ENCODE measurements at regions not wholly inside any gene's neighbourhood (a gene's known extent, or its start where the extent isn't known, plus 50 kb on each side); places are given as distances from the start of the nearest gene placed in this dataset.

DNA sequence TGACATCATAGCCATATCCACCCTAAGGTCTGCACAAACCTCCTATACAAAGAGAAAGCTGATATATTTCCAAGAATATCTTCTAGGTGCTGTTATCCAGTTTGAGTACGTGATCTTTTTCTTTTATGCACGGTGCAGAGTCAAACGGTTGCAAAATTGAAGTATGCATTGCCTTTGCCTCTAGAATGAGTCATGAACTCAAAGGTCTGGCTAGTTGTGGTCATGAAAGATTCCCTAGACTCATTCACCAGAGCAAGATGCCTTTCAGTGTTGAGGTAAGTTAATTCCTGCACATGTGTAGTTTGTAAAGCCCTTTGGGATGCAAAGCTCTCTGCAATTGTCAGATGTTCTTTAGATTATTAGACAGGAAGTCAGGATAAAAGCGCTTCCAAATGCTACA is 704.4 kb downstream of the PCDH19 start:
- DNase-seq: no peak

DNA sequence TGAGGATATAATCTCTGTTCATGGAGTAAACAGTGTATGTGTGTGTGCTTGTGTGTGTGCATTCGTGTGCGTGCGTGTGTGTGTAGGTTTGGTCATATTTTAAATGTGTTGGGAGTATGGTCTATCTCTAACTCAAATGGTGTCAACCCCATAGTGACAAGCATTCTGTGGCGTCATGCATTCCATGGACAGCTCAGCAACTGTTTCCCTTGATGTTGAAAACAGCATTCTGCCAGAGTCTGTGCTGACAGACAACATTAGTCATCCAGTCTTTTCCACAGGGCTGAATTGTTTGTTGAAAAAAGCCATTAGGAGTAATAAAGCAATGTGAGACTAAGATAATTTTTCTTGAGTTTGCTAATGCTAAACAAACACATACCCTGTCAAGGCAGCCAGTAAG is 706.6 kb downstream of the PCDH19 start:
- DNase-seq: no peak

DNA sequence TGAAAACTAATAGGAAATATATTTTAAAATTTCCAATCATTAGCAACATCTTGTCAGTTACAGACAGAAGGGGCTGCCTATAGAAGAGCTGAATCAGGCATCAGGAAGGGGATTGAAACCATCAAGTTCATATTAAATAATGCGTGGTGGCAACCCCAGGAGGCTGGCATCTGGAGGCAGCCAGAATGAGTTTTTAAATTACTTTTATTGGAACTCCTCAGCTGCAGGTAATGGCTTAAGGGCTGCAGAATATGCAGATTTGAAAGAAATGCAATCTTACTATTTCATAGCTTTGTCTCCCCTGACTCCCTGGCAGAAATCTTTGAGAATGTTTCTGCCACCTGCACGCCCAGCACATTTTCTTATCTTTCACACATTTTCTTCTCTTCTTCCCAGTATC is 711.6 kb downstream of the PCDH19 start:
- DNase-seq: no peak

DNA sequence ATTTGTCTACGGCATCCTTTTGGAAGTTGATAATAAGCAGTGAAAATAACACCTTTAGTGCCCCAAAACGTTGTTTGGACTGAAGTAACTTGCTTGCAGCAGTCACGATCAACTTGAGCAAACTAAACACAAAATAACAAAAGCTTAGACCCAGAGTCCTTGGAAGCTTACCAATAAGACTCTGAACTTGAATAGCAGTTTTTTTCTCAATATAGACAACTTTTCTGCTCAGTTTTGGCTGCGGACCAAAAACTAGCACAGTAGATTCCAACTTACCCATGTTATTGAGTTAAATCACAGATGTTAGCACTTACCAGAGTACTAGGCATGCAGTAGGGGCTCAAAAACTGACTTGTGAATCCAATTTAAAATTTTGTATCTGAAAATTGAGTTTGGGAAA is 746.9 kb downstream of the PCDH19 start:
- no peak for DNase-seq

DNA sequence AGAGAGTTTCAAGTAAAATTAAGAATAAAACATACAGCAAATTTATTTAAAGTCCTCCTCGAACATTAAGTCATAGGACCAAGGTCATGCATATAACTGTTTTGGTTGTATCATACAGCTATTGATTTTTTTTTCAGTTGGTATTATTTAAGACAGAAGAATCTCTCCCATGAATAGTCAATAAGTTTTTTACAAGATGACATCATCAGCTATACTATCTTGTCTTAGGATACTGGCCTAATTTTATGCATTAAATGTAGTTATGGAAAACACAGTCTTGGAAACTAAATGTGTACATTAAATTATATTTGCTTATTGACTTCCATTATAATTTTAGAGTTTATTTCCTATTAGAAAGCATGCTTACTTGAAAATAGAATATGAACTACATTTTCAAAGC is 755.9 kb downstream of the PCDH19 start:
- no peak for DNase-seq

DNA sequence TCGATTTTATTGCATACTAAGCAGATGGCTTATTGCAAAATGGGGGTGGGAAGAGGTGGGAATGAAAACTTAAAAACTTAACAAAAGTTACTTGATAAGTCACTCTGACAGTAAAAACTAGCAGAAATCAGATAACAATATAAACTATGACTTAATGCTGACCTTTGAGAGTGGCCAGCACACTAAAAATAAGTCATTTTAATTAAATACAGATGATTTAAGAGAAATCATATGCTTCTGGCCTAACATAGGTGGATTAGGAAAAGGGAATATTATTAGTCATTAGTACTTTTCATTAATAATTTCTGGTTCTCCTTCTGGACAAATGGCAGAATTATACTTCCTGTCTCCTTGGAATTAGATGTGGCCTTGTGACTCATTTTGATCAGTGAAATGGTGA is 756.7 kb downstream of the PCDH19 start:
- no peak for DNase-seq

DNA sequence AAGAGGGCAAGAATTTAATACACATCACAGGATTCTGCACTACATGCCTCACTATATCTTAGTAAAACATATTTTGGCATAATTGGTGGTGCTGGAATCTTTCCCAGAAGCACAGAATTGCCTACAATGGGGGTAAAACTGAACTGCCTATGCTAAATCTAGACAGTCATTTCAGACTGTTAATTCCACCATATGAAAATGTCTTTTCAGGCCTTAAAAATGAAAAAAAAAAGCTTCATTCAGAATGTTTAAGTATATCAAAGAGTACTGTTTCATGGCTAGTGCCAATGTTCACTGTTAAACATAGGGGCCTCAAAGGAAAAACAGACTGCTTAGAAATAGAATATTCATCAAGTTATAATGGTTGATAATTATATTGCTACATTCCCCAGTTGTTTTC is 797.0 kb downstream of the PCDH19 start:
- DNase-seq: no peak

DNA sequence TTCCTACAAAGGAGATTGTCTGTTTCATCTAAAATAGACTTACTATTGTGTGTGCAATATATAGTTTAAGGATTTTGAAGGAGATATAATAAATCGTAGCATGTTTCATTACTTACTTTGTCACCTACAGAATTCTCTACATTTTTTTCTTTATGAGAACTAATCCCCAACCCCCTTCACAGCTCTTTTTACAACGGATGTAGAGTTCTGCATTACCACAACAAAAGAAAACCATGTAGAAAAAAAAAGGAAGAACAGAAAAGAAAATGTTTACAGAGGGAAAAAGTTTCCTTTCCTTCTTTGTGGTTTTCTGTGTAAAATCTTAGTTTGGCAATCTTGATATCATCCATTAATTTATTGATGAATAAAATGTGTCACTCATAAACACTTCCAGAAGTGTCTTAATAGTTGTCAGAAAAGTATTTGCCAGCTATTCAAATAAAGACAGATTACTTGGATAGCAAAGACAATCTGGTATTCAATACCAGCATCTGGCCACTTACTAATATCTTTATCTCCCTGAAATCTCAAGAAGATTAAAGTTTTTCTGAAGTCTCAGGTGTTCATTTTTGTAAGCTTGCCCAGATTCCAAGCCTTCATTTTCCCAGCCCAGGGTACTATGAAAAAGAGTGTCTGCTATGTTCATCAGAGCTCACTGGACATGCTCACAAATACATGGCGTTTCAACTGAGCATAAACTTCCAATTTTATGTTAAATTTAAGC is 806.8 kb downstream of the PCDH19 start:
- no peak for DNase-seq

DNA sequence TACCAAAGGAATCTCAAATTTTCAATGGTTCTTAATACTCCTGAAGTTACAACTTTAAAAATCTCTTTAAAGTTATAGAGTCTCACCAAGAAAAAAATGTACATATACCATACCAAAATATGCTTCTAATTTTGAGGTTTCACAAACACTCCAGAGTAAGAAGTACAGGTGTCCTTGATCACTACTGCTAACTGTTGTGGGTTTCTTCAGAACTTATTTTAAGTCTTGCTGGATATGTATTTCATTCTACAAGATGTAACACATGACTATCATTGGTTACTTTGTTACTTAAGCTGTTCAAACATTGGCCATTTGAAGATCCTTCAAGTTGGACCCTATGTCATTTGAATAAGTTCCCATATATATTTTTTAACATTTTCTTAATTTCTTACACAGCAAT is 808.0 kb downstream of the PCDH19 start:
- DNase-seq: no peak

DNA sequence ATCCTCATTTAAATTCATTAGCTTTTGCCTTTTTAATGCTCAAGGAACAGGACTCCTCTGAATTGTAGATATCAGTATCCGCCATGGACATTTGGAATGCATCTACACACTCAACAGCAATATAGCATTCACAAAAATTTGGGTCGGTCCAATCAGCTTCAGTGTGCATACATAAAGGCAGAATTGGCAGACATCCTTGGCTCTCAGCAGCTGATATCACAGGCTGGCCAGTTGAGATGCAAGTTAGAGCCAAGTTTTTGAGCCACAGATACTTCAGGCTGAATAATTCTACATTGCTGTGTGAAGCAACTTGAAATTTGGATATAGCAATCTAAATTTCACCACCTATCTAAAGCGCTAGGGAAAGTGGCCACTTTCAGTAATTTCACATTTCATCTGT is 821.1 kb downstream of the PCDH19 start:
- no peak for DNase-seq

DNA sequence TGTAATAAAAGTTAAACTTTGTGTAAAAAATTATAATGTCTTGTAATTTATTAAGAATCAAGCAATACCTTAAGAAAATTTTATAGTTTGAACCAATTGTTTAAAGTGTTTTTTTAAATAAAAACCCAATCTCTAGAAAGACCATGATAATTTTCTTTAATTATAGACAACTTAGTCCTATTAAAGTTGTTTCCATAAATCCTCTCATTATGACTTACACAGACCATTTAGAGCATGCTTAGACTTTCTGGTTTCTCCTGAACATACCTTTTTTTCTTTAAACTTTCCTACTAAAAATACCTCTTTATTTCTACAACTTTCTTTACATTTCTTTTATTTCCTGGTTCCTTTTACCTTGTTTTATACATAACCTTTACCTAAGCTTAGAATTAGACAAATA is 837.4 kb downstream of the PCDH19 start:
- DNase-seq: no peak

DNA sequence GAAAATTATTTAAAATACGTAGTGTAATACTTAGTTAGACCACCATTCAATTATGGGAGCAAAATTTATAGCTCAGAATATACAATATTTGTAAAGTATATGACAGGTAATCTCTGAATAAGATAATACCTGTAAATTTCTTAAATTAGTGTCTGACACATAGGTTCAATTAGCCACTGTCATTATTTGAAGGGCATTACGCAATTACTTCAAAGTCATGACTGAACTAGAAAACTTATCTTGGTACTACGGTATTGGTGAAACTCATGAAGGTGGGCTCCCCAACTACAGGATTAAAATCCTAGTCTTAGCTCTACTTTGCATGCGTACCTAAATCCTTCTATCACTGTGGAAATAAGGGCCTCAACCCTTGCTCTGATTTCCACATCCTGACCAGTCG is 860.7 kb downstream of the PCDH19 start:
- no peak for DNase-seq

DNA sequence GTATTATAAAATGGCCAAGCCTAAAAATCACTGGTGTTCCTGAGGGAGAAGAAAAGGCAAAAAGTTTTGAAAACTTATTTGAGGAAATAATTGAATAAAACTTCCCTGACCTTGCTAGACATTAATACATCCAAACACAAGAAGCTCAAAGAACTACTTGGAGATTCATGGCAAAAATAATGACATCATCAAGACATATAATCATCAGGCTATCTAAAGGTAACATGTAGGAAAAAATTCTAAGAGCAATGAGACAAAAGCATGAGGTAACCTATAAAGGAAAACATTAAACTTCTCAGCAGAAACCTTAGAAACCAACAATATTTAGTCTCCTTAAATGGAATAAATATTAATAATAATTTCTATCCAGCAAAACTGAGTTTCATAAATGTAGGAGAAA is 887.6 kb downstream of the PCDH19 start:
- DNase-seq: no peak

DNA sequence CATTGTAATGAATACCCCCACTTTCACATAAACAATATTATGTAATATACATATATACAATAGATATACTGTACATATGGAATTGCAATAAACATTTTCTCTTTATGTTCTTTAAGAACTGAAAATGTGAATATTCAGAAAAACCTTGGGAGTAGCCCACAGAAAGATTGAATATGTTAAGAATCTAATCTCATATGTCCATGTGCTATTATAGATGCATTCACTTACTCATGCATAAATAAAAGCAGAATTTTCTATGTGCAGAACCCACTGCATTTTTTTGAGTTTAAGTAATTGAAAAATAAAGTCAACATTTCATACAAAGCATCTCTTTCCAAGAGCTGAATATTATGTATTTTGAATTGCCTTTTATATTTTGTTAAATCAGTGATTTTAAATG is 902.3 kb downstream of the PCDH19 start:
- DNase-seq: no peak

DNA sequence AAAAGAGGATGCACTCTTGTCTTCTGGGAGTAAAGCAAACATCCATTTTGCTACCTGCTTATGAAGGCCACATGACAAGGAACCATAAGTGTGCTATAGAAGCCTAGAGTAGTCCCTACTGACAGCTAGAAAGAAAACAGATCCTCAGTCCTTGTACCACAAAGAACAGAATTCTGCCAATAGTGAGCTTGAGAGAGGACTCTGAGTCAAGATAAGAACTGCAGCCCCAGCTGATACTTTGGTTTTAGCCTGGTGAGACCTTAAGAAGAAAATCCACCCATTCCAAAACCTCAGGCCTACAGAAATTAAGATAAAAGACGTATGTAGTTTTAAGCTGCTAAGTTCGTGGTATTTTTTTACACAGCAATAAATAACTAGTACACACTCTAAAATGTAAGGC is 914.6 kb downstream of the PCDH19 start:
- no peak for DNase-seq

DNA sequence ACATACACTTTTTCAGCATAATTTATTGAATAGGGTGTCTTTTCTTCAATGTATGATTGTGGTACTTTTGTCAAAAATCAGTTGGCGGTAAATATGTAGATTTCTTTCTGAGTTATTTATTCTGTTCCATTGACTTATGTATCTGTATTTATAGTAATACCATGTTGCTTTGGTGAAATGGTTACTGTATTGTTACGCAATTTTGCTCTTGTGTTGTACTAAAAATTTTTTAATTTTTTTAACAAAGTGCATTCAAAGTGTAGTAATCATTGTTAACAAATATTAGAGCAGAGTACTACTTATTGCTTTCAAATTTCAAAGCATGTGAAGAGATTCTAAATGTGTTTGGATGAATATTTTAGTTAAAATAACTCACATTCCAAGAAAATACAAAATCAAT is 915.4 kb downstream of the PCDH19 start:
- no peak for DNase-seq

DNA sequence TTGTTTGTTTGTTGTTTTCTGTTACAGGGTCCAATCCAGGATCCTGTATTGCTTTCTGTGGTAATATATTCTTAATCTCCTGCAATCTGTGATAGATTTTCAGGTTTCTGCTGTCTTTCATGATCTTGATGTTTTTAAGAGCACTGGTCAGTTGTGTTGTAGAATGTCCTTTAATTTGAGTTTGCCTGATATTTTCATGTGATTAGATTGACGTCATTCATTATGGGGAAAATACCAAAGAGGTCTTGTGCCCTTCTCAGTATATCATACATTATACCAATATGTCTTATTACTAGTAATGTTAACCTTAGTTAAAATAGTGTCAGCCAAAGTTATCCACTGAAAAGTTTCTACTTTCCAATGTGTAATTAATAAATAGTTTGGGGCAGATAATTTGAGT is 929.3 kb downstream of the PCDH19 start:
- DNase-seq: no peak

DNA sequence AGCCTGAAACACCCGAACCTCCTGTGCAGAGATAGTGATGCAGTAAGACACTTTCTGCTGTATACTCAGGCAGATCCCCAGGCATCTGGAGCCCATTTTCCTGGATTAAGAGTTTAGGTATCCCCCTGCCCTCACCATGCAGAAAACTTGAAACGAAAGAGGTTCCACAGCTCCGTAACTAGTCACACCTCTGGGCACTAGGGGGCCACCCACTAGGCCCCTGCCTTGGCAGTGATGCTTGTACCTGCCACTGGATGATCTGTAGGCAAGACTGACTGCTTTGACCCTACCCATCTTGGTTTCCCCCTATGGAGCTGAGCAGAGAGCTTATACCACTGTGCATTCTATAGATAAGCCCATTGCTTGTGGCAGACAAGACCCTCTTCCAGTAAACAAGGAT is 940.6 kb downstream of the PCDH19 start:
- no peak for DNase-seq

DNA sequence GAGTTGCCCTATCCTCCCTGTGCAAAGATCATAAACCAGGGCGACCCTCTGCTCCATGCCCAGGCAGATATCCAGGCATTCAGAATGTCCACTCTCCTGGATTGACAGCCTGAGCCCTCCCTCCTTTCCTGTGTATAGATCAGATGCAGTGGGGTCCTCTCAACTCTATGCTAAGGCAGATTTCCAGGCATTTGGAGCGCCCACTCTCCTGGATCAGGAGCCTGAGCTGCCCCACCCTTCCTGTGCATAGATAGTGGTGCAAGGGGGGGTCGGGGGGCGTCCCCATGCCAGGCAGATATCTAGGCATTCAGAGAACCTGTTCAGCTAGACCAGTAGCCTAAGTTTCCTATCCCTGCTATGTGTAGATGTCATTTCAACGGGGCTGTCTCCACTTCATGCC is 941.1 kb downstream of the PCDH19 start:
- DNase-seq: no peak

DNA sequence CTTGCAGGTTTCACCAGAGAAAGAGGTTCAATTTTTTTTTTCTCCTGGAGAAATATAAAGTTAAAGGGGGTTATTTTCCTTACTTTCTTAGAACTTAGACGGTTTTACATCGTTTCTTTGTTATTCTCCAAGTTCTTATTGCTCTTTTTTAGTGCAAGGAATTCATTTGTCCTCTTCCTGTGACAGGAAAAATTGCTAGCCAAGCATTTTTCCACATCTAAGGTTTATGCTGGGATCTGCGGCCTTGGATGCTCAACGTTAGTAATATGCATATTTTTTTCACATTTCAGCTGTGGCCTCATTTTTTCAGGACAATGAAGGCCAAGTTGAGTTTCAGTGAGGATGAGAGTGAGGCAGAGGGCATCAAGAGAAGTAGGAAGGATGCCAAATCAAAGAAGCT is 948.9 kb downstream of the PCDH19 start:
- no peak for DNase-seq

DNA sequence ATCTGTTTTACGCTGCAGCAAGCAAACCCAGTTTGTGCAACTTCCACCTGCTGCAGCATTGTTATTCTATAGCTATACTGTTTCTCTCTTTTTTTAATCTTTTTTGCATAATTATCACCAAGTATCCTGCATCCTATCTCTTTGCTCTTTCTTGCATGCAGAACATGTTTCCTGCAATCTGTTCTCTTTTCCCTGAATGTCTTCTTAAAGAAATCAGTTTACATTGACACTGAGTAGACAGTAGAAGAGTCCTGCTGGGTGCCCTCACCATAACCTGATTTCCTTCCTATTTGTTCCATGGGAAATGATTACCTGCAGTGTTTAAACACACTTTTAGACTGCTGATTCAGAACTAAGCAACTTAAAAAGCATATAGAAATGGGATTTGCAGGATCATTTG is 964.7 kb downstream of the PCDH19 start:
- DNase-seq: no peak

DNA sequence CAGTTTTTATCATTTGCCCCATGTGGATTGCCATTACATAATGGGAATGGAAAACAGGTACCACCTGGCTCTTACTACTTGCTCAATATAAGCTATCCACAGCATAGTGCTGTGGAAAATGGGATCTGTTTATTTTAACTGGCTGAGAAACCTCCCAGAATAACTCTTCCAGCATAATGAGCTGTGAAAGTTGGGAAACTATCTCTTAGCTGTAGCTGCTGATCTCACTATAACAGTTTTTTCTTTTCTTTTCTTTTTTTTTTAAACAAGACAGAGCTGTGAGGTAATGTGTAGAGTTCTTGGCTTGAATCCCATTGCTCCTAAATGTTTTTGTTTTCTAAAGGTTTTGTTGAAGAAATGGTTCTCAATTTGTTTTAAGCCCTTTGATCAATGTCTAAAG is 988.3 kb downstream of the PCDH19 start:
- DNase-seq: no peak

DNA sequence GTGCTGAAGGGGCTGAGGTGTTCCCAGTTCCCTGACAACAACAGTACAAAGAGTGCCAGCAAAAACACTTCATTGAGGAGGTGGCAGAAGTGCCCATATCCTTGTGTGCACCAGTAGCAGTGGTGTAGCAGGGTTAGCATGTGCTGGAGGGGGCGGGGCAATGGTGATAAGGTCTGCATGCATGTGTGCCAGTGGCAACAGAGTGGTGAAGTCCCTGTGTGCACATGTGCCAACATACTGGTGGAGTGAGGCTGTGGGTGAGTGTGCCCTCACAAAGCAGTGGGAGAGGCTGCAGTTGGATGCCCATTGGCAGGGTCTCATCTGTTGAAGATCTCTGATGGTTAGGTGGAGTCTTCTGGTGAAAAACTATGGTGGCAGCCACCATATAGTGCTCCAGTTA is 994.6 kb downstream of the PCDH19 start:
- no peak for DNase-seq

DNA sequence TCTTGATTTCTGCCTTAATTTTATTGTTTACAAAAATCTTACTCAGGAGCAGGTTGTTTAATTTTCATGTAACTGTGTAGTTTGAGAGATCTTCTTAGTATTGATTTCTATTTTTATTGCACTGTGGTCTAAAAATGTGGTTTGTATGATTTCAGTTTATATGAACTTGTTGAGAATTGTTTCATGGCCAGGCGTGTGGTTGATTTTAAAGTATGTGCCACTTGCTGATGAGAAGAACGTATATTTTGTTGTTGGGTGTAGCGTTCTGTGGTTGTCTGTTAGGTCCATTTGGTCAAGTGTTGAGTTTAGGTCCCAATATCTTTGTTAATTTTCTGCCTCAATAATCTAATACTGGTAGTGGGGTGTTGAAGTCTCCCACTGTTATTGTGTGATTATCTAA is 996.8 kb downstream of the PCDH19 start:
- no peak for DNase-seq

DNA sequence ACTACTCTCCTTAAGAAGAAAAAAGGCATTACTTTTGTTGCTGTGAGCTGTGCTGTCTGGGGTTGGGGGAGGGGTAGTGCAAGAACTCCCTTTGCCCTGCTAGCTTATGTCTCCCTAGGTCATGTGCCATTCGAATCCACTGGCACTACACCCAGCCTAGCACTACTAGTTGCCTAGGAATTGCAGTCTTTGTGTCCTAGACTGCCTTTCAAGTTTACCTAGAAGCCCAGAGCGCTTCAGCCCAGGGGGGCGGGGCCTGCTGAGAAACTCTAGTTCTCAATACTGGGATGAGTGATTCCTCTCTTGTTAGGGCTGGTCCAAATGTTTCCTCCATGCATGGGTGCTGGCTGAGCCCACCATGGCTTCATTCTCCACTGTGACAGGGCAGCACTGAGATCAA is 1011.5 kb downstream of the PCDH19 start:
- DNase-seq: no peak

DNA sequence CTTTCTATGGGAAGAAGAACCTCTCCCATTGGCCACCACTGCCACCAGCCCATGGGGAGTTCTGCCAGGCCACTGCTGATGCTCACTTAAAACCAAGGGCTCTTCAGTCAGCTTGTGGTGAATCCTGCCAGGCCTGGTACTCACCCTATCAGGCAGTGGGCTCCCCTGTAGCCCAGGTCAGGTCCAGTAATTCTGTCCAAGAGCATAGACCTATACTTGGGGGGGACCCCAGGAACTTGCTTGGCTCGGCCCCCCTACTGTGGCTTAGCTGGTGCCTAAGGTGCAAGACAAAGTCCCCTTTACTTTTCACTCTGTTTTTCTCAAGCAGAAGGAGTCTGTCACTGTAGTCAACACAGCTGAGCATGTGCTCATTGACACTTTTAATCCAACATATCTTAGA is 1012.2 kb downstream of the PCDH19 start:
- no peak for DNase-seq
